C4-2B (cell line): ENCODE measurements at regions not wholly inside any gene's neighbourhood (a gene's known extent, or its start where the extent isn't known, plus 50 kb on each side); places are given as distances from the start of the nearest gene placed in this dataset.

Source experiments
- H3K27ac ChIP-seq: fragments of 450-650 bp; 2 replicates; pipeline ENCODE4 v1.5.1; 2017
- CTCF ChIP-seq: fragments of 450-650 bp; conservative IDR thresholded peaks from 2 replicates; pipeline ENCODE4 v1.5.1; 2017; ENCODE audit warnings: mild to moderate bottlenecking
- ZFX ChIP-seq: fragments of 450-650 bp; IDR thresholded peaks from 2 replicates; pipeline ENCODE4 v1.6.1; 2017

- no peak for TF ChIP-seq ZFX
- H3K27ac ChIP-seq = no peak overlapping the region
Measured at GRCh38 chr9:135220601-135221575, 133.4 kb downstream of the OLFM1 start.

- TF ChIP-seq CTCF (no peak), ZFX (no peak)
- H3K27ac ChIP-seq = no peak overlapping the region
Measured at GRCh38 chr9:135221576-135221950, 134.1 kb downstream of the OLFM1 start.

GRCh38 chr9:135221951-135222631, 134.6 kb downstream of the OLFM1 start:
- TF ChIP-seq CTCF (no peak), ZFX (no peak)
- no peak overlapping the region for H3K27ac ChIP-seq

DNA sequence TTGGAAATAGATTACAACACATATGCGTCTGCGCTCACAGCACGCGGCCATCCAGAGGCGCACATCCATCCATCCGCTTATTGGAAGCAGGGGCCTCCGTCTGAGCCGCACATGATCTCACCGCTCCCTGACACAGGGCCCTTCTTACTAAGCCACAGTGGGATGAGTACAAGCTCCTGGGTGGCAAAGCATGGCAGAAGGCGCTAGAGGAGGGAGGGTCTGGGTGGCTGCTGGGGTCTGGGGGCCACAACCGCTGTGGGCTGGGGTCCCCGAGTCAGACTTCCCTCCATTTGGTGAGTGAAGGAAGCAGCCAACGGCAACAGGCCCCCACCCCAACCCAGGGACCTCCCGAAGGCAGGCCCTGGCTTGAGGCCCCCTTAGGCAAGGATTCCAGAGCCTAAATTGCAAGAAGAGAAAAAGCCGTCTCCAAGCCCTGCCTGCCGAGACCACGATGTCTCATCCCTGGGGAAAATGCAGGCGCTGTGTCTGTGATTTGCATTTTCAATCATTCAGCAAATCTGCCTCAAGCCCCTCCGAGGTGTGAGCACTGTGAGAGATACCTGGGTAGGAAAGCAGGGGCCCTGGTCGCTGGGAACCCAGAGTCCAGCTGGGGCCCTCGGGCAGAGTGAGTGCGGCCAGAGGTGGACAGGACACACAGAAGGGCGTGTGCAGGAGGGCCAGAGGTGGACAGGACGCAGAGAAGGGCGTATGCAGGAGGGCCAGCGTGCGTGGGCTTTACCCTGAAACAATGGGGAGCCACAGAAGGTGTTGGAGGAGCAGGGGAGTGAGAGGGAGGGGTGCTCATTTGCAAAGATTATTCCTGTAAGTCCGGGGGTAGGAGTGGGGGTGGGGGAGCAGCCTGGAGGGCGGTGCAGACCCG, 135.7 kb downstream of the OLFM1 start:
- H3K27ac ChIP-seq = no peak overlapping the region
- TF ChIP-seq CTCF (no peak), ZFX (no peak)

DNA sequence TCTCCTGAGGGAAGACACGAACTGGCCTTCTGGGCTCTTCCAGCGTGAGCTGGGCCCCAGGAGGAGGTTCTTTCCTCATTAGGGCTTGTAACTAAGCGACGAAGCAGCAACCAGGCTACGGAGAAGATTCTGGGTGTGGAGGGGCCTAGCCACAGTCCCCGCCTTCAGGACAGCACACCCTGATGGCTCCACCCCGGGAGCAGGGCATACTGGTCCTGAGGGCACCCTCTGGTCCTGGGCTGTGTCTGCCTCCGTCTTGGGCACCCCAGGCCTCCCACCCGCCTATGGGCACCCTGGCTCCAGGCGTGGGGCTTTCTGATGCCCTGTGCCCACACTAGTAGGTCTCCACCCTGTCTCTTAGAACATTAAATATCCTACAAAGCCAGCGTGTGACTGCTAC, 136.4 kb downstream of the OLFM1 start:
- TF ChIP-seq ZFX = no peak
- TF ChIP-seq CTCF = no peak
- no peak overlapping the region for H3K27ac ChIP-seq

- H3K27ac ChIP-seq = no peak overlapping the region
- no peak for TF ChIP-seq ZFX
- TF ChIP-seq CTCF = no peak
Measured at GRCh38 chr9:135224286-135224877, 136.9 kb downstream of the OLFM1 start.

- H3K27ac ChIP-seq = no peak overlapping the region
- TF ChIP-seq ZFX = no peak
- no peak for TF ChIP-seq CTCF
Measured at GRCh38 chr9:135224921-135225541, 137.6 kb downstream of the OLFM1 start.
